IMR-90 (cell line): ENCODE measurements at regions not wholly inside any gene's neighbourhood (a gene's known extent, or its start where the extent isn't known, plus 50 kb on each side); places are given as distances from the start of the nearest gene placed in this dataset.

Experiments
- ATAC-seq: fragments of 200-7000 bp; cut with Tn5 transposase; 2 replicates; pipeline ENCODE4 v1.9.1; 2020; ENCODE audit warnings: low read depth, mild to moderate bottlenecking, moderate library complexity
- BruUV-seq: library from RNA; stranded (reverse); fragments of 400-500 nt; replicated peaks from 2 replicates; lab custom pipeline; 2021; lab: Mats Ljungman, UMichigan
- CTCF ChIA-PET: fragments of 300-600 bp; formaldehyde crosslinking; extraction: SDS; loops from one replicate; lab custom pipeline; 2021; ENCODE audit warnings: antibody characterized with exemption; lab: Yijun Ruan, JAX
- POLR2A ChIA-PET: fragments of 300-600 bp; sonication (Branson Sonifier 250); formaldehyde crosslinking; loops from one replicate; lab custom pipeline; 2022; ENCODE audit warnings: antibody characterized with exemption; ENCODE audit not compliant: unreplicated experiment; lab: Charles Lee
- DNase-seq: peaks from one replicate; pipeline ENCODE4 v3.0.0; 2013
- H2AFZ ChIP-seq: replicated peaks from 2 replicates; pipeline ENCODE3; 2013; ENCODE audit warnings: low read length, mild to moderate bottlenecking; ENCODE audit not compliant: poor library complexity
- H2AK5ac ChIP-seq: 2 replicates; pipeline ENCODE4 v1.6.1; 2013; ENCODE audit warnings: low read depth, low read length, inconsistent platforms
- H2AK9ac ChIP-seq: replicated peaks from 2 replicates; pipeline ENCODE3; 2013; ENCODE audit warnings: mild to moderate bottlenecking, low read depth, low read length, moderate library complexity; ENCODE audit not compliant: poor library complexity
- H2BK120ac ChIP-seq: 2 replicates; pipeline ENCODE4 v1.6.1; 2013; ENCODE audit warnings: low read depth, low read length, inconsistent platforms
- H2BK15ac ChIP-seq: 3 replicates; pipeline ENCODE4 v1.6.1; 2013; ENCODE audit warnings: low read depth, low read length, inconsistent platforms
- H2BK20ac ChIP-seq: 2 replicates; pipeline ENCODE4 v1.6.1; 2013; ENCODE audit warnings: low read depth, mild to moderate bottlenecking, inconsistent platforms, low read length, moderate library complexity
- H2BK5ac ChIP-seq: 2 replicates; pipeline ENCODE4 v1.6.1; 2013; ENCODE audit warnings: mild to moderate bottlenecking, low read depth, low read length, inconsistent platforms; ENCODE audit not compliant: poor library complexity, severe bottlenecking
- H3K14ac ChIP-seq: replicated peaks from 2 replicates; pipeline ENCODE4 v1.6.1; 2013; ENCODE audit warnings: low read depth, low read length, inconsistent platforms
- H3K18ac ChIP-seq: 2 replicates; pipeline ENCODE4 v1.6.1; 2013; ENCODE audit warnings: low read depth, low read length, control low read depth
- H3K23ac ChIP-seq: 2 replicates; pipeline ENCODE4 v1.6.1; 2013; ENCODE audit warnings: low read depth, low read length, inconsistent platforms
- H3K27ac ChIP-seq: 2 replicates; pipeline ENCODE4 v1.5.1; 2013; ENCODE audit warnings: mild to moderate bottlenecking, control low read depth, low read length; ENCODE audit not compliant: insufficient read depth
- H3K27me3 ChIP-seq: 2 replicates; pipeline ENCODE4 v1.6.1; 2013; ENCODE audit warnings: low read length; ENCODE audit not compliant: control insufficient read depth, insufficient read depth
- H3K36me3 ChIP-seq: 2 replicates; pipeline ENCODE4 v1.6.1; 2013; ENCODE audit warnings: low read length, mixed read lengths; ENCODE audit not compliant: control insufficient read depth, insufficient read depth
- H3K4ac ChIP-seq: 2 replicates; pipeline ENCODE4 v1.6.1; 2013; ENCODE audit warnings: low read depth, low read length, inconsistent platforms
- H3K4me1 ChIP-seq: 2 replicates; pipeline ENCODE4 v1.6.1; 2013; ENCODE audit warnings: low read length, mixed read lengths; ENCODE audit not compliant: control insufficient read depth, insufficient read depth
- H3K4me2 ChIP-seq: 2 replicates; pipeline ENCODE4 v1.6.1; 2013; ENCODE audit warnings: low read depth, mild to moderate bottlenecking, control low read depth, low read length, moderate library complexity
- H3K4me3 ChIP-seq: 2 replicates; pipeline ENCODE4 v1.5.1; 2013; ENCODE audit warnings: low read depth, mild to moderate bottlenecking, control low read depth, low read length, moderate library complexity; ENCODE audit not compliant: insufficient read depth
- H3K56ac ChIP-seq: 2 replicates; pipeline ENCODE4 v1.6.1; 2013; ENCODE audit warnings: low read length, inconsistent platforms; ENCODE audit not compliant: insufficient read depth; ENCODE audit errors: extremely low read depth
- H3K79me1 ChIP-seq, 2 experiments: 2 replicates each; pipeline ENCODE4 v1.6.1; 2013; ENCODE audit warnings: low read length in 2 of 2, inconsistent platforms in 1 of 2, low read depth in 1 of 2
- H3K9ac ChIP-seq: 2 replicates; pipeline ENCODE4 v1.6.1; 2013; ENCODE audit warnings: low read depth, low read length, control low read depth
- H3K9me1 ChIP-seq: 2 replicates; pipeline ENCODE4 v1.6.1; 2013; ENCODE audit warnings: low read length, inconsistent platforms; ENCODE audit not compliant: insufficient read depth
- H3K9me3 ChIP-seq: 2 replicates; pipeline ENCODE4 v1.6.1; 2013; ENCODE audit warnings: low read length; ENCODE audit not compliant: control insufficient read depth, insufficient read depth
- H4K20me1 ChIP-seq: 2 replicates; pipeline ENCODE4 v1.6.1; 2013; ENCODE audit warnings: low read length, inconsistent platforms; ENCODE audit not compliant: insufficient read depth
- H4K5ac ChIP-seq: 2 replicates; pipeline ENCODE4 v1.6.1; 2013; ENCODE audit warnings: mild to moderate bottlenecking, low read depth, low read length, control low read depth
- H4K8ac ChIP-seq, 2 experiments: 2 replicates each; pipeline ENCODE4 v1.6.1; 2013; ENCODE audit warnings: low read depth in 2 of 2, low read length in 2 of 2, control low read depth in 1 of 2, inconsistent platforms in 1 of 2
- H4K91ac ChIP-seq: 2 replicates; pipeline ENCODE4 v1.6.1; 2013; ENCODE audit warnings: low read depth, low read length, inconsistent platforms; ENCODE audit not compliant: insufficient read depth
- BHLHE40 ChIP-seq: fragments of 150-350 bp; IDR thresholded peaks from 2 replicates; pipeline ENCODE4 v1.6.1; 2016; ENCODE audit warnings: mild to moderate bottlenecking, low read depth, low read length
- CEBPB ChIP-seq: IDR thresholded peaks from 2 replicates; pipeline ENCODE4 v1.6.1; 2012; ENCODE audit warnings: low read depth, low read length, improper control_type of control experiment
- CHD1 ChIP-seq: IDR thresholded peaks from 2 replicates; pipeline ENCODE4 v1.6.1; 2012; ENCODE audit warnings: low read depth, low read length, improper control_type of control experiment
- FOS ChIP-seq: fragments of 150-350 bp; IDR thresholded peaks from 2 replicates; pipeline ENCODE4 v1.6.1; 2016; ENCODE audit warnings: low read depth, low read length
- MAFK ChIP-seq: IDR thresholded peaks from 2 replicates; pipeline ENCODE4 v1.6.1; 2012; ENCODE audit warnings: low read depth, low read length, improper control_type of control experiment
- MAZ ChIP-seq: IDR thresholded peaks from 2 replicates; pipeline ENCODE4 v1.6.1; 2012; ENCODE audit warnings: low read depth, mild to moderate bottlenecking, low read length, improper control_type of control experiment, moderate library complexity, borderline replicate concordance
- MXI1 ChIP-seq: IDR thresholded peaks from 2 replicates; pipeline ENCODE4 v1.6.1; 2012; ENCODE audit warnings: low read depth, mild to moderate bottlenecking, low read length, moderate library complexity, borderline replicate concordance
- NFE2L2 ChIP-seq: fragments of 150-350 bp; IDR thresholded peaks from 2 replicates; pipeline ENCODE4 v1.6.1; 2016; ENCODE audit warnings: low read depth, mild to moderate bottlenecking, low read length
- POLR2A ChIP-seq: IDR thresholded peaks from 2 replicates; pipeline ENCODE4 v1.6.1; 2012; ENCODE audit warnings: mild to moderate bottlenecking, low read depth, low read length
- RCOR1 ChIP-seq: IDR thresholded peaks from 2 replicates; pipeline ENCODE4 v1.6.1; 2012; ENCODE audit warnings: mild to moderate bottlenecking, low read length, improper control_type of control experiment; ENCODE audit not compliant: insufficient replicate concordance
- RFX5 ChIP-seq: IDR thresholded peaks from 2 replicates; pipeline ENCODE4 v1.8.0; 2012; ENCODE audit warnings: low read depth, mild to moderate bottlenecking, low read length, moderate library complexity
- SMC3 ChIP-seq: fragments of 150-350 bp; IDR thresholded peaks from 2 replicates; pipeline ENCODE4 v1.6.1; 2016; ENCODE audit warnings: low read depth, mild to moderate bottlenecking, antibody characterized with exemption, low read length, moderate library complexity
- WGBS, 2 experiments: methylation state at CpG; one replicate each; pipeline versions ENCODE4 v1.1.5 to v1.1.7; 2013; ENCODE audit warnings: missing lambda C conversion rate in 2 of 2; ENCODE audit not compliant: insufficient read length in 1 of 2; ENCODE audit errors: extremely low coverage in 2 of 2; 5-methylcytosine and 5-hydroxymethylcytosine counted together
- dilution Hi-C: fragments of 300-500 bp; cut with HindIII; formaldehyde crosslinking; loops from one replicate; pipeline ENCODE4 v1.14.3; 2018; ENCODE audit warnings: low sequenced_read_pairs; ENCODE audit not compliant: unreplicated experiment
- in situ Hi-C: fragments of 300-500 bp; cut with MboI; formaldehyde crosslinking; loops from 3 replicates; pipeline ENCODE4 v1.14.3; 2019; ENCODE audit warnings: low sequenced_read_pairs, inconsistent platforms, mixed read lengths
- intact Hi-C: fragments of 100-400 bp; cut with micrococcal nuclease; formaldehyde crosslinking; loops from 2 replicates; pipeline ENCODE4 v1.10.0; 2022

GRCh38 chrX:126272795-126273497, 106.9 kb upstream of the DCAF12L2 start:
- in situ Hi-C loops, result no loop called here
- POLR2A ChIA-PET, result no interaction called here

More at GRCh38 chrX:126272795-126273497, 106.9 kb upstream of the DCAF12L2 start:
- Histone ChIP-seq H3K9me1 (no peaks in the 10 kb centered on the region), H3K56ac (no peak overlapping the region), H2BK15ac (no peak overlapping the region), H3K14ac (no peak overlapping the region), H4K5ac (no peak overlapping the region), H2BK5ac (no peak overlapping the region), H3K4me1 (no peaks in the 10 kb centered on the region), H3K27ac (no peak overlapping the region), H3K9ac (no peak overlapping the region), H3K4me2 (no peak overlapping the region), H3K36me3 (no peaks in the 10 kb centered on the region), H4K20me1 (no peaks in the 10 kb centered on the region), H3K4ac (no peak overlapping the region), H2AFZ (no peak overlapping the region), H3K27me3 (no peaks in the 10 kb centered on the region), H2AK5ac (no peak overlapping the region), H3K18ac (no peak overlapping the region), H2BK120ac (no peak overlapping the region), H4K91ac (no peak overlapping the region), H2BK20ac (no peak overlapping the region), H3K4me3 (no peak overlapping the region), H4K8ac (no peak overlapping the region), H3K23ac (no peak overlapping the region), H2AK9ac (no peak overlapping the region), H3K79me1 (no peaks in the 10 kb centered on the region), H3K9me3 (peaks cover 5% of the 10 kb centered on the region; the same call in 1 of the 2 replicates)
- dilution Hi-C loops (no loop called here), intact Hi-C loops (no loop called here)
- WGBS, 2 experiments, result 89% methylated on average over 3 of the region's 16 CpGs; no CpG with 5 or more reads in 1 of the 2 experiments
- BruUV-seq, result no TSS peak
- DNase-seq (no peak), ATAC-seq (no peak)
- TF ChIP-seq BHLHE40, result no peak
- TF ChIP-seq SMC3, result no peak
- no peak for TF ChIP-seq MAFK
- TF ChIP-seq FOS, result no peak
- TF ChIP-seq MAZ, result no peak
- TF ChIP-seq RFX5, result no peak
- TF ChIP-seq RCOR1, result no peak
- TF ChIP-seq CHD1, result no peak
- TF ChIP-seq MXI1, result no peak
- TF ChIP-seq NFE2L2, result no peak
- TF ChIP-seq CEBPB, result no peak
- TF ChIP-seq POLR2A, result no peak
- CTCF ChIA-PET, result no interaction called here
